Small intestine (tissue), 7 donors: ENCODE measurements at regions not wholly inside any gene's neighbourhood (a gene's known extent, or its start where the extent isn't known, plus 50 kb on each side); places are given as distances from the start of the nearest gene placed in this dataset.

ENCODE experiments used
- DNase-seq, 2 donors: peaks; one replicate each; pipeline versions ENCODE4 v3.0.0 to v3.0.0-alpha.2; 2013
- FAIRE-seq: peaks from 2 replicates; lab custom pipeline; 2012; peaks lifted over from hg19 to GRCh38; lab: Jason Lieb, UNC
- H3K27ac ChIP-seq, 3 donors: one replicate each; pipeline ENCODE4 v1.5.1; 2013; ENCODE audit warnings: low read length in 2 of 3, mild to moderate bottlenecking in 2 of 3, control low read depth in 1 of 3, inconsistent platforms in 1 of 3, low read depth in 1 of 3, moderate library complexity in 1 of 3
- H3K27me3 ChIP-seq, 3 donors: one replicate each; pipeline ENCODE4 v1.6.1; 2013; ENCODE audit warnings: low read length in 3 of 3, inconsistent platforms in 1 of 3; ENCODE audit not compliant: control insufficient read depth in 3 of 3, insufficient read depth in 3 of 3
- H3K36me3 ChIP-seq, 3 donors: one replicate each; pipeline ENCODE4 v1.6.1; 2013; ENCODE audit warnings: low read length in 3 of 3, inconsistent platforms in 1 of 3, low read depth in 1 of 3, mild to moderate bottlenecking in 1 of 3, moderate library complexity in 1 of 3; ENCODE audit not compliant: control insufficient read depth in 3 of 3, insufficient read depth in 2 of 3
- H3K4me1 ChIP-seq, 3 donors: one replicate each; pipeline ENCODE4 v1.6.1; 2013; ENCODE audit warnings: low read length in 2 of 3, inconsistent platforms in 1 of 3, low read depth in 1 of 3, mild to moderate bottlenecking in 1 of 3, moderate library complexity in 1 of 3; ENCODE audit not compliant: control insufficient read depth in 3 of 3, insufficient read depth in 2 of 3
- H3K4me3 ChIP-seq, 3 donors: one replicate each; pipeline ENCODE4 v1.5.1; 2013; ENCODE audit warnings: low read length in 3 of 3, control low read depth in 1 of 3, inconsistent platforms in 1 of 3, low read depth in 1 of 3, mild to moderate bottlenecking in 1 of 3, moderate library complexity in 1 of 3
- H3K9me3 ChIP-seq, 2 donors: one replicate each; pipeline ENCODE4 v1.6.1; 2013; ENCODE audit warnings: low read depth in 1 of 2, low read length in 1 of 2; ENCODE audit not compliant: control insufficient read depth in 2 of 2, insufficient read depth in 1 of 2
- WGBS, 3 donors: extraction: QIAGEN DNeasy Blood & Tissue Kit; methylation state at CpG; one replicate each; pipeline ENCODE4 v1.1.7; 2013; 5-methylcytosine and 5-hydroxymethylcytosine counted together
- donor health status: healthy with polysubstance abuse.
- donor health status: control.
- donor health status: control.
- donor health status: Bipolar disorder and iron deficiency.
- donor health status: healthy.

GRCh38 chr5:153159616-153160015 is 330.9 kb upstream of the GRIA1 start:
- Histone ChIP-seq H3K4me1 (no peaks in the 10 kb centered on the region), H3K4me3 (no peak overlapping the region), H3K27ac (no peak overlapping the region), H3K9me3 (no peaks in the 10 kb centered on the region), H3K27me3 (no peaks in the 10 kb centered on the region), H3K36me3 (no peaks in the 10 kb centered on the region)
- FAIRE-seq, result no peak
- no peak for DNase-seq
- 32 to 52% (median 38%) methylated on average over 3 of the region's 3 CpGs for WGBS, 3 donors

GRCh38 chr5:153168241-153168640 is 322.2 kb upstream of the GRIA1 start:
- DNase-seq, result no peak
- Histone ChIP-seq H3K4me1 (no peaks in the 10 kb centered on the region), H3K4me3 (no peak overlapping the region), H3K36me3 (no peaks in the 10 kb centered on the region), H3K9me3 (no peaks in the 10 kb centered on the region), H3K27me3 (no peaks in the 10 kb centered on the region), H3K27ac (no peak overlapping the region)
- no peak for FAIRE-seq
- WGBS, 3 donors, result 81 to 90% (median 85%) methylated on average over 1 of the region's 1 CpG

- no peak for DNase-seq
- WGBS, 3 donors, result 90 to 95% (median 92%) methylated on average over 1 of the region's 1 CpG
- Histone ChIP-seq H3K27me3 (no peaks in the 10 kb centered on the region), H3K27ac (no peak overlapping the region), H3K4me3 (no peak overlapping the region), H3K4me1 (no peaks in the 10 kb centered on the region), H3K36me3 (no peaks in the 10 kb centered on the region), H3K9me3 (peaks cover 0 to 2% of the 10 kb centered on the region in 2 donors)
- no peak for FAIRE-seq
Observed at GRCh38 chr5:153187503-153187902, 303.0 kb upstream of the GRIA1 start.

GRCh38 chr5:153206361-153206760 is 284.1 kb upstream of the GRIA1 start:
- Histone ChIP-seq H3K36me3 (no peaks in the 10 kb centered on the region), H3K27me3 (no peaks in the 10 kb centered on the region), H3K4me1 (no peaks in the 10 kb centered on the region), H3K9me3 (no peaks in the 10 kb centered on the region), H3K27ac (no peak overlapping the region), H3K4me3 (no peak overlapping the region)
- no peak for FAIRE-seq
- 61 to 63% (median 62%) methylated on average over 3 of the region's 3 CpGs for WGBS, 3 donors
- no peak for DNase-seq

GRCh38 chr5:153209016-153209415 is 281.5 kb upstream of the GRIA1 start:
- 84 to 87% (median 87%) methylated on average over 3 of the region's 3 CpGs for WGBS, 3 donors
- FAIRE-seq (no peak), DNase-seq (no peak)
- H3K4me3 ChIP-seq, result no peak overlapping the region
- H3K4me1 ChIP-seq, result no peaks in the 10 kb centered on the region
- H3K9me3 ChIP-seq, result no peaks in the 10 kb centered on the region
- no peaks in the 10 kb centered on the region for H3K36me3 ChIP-seq
- no peaks in the 10 kb centered on the region for H3K27me3 ChIP-seq
- no peak overlapping the region for H3K27ac ChIP-seq

- Histone ChIP-seq H3K36me3 (no peaks in the 10 kb centered on the region), H3K27me3 (no peaks in the 10 kb centered on the region), H3K27ac (no peak overlapping the region), H3K9me3 (peaks cover under 1 to 5% of the 10 kb centered on the region in 2 donors), H3K4me1 (no peaks in the 10 kb centered on the region), H3K4me3 (no peak overlapping the region)
- no peak for FAIRE-seq
- no peak for DNase-seq
- 63 to 93% (median 72%) methylated on average over 2 of the region's 2 CpGs for WGBS, 3 donors
Observed at GRCh38 chr5:153209687-153210086, 280.8 kb upstream of the GRIA1 start.

GRCh38 chr5:153211076-153211475 is 279.4 kb upstream of the GRIA1 start:
- FAIRE-seq, result no peak
- no peak overlapping the region for H3K4me3 ChIP-seq
- 18 to 48% (median 22%) methylated on average over 4 of the region's 4 CpGs for WGBS, 3 donors
- DNase-seq, result no peak
- no peak overlapping the region for H3K27ac ChIP-seq
- no peaks in the 10 kb centered on the region for H3K36me3 ChIP-seq
- H3K4me1 ChIP-seq, result no peaks in the 10 kb centered on the region
- H3K27me3 ChIP-seq, result no peaks in the 10 kb centered on the region
- H3K9me3 ChIP-seq, result peaks cover 5 to 6% of the 10 kb centered on the region in 2 donors

- no peaks in the 10 kb centered on the region for H3K27me3 ChIP-seq
- WGBS, 3 donors, result 77 to 88% (median 79%) methylated on average over 3 of the region's 3 CpGs
- H3K36me3 ChIP-seq, result no peaks in the 10 kb centered on the region
- FAIRE-seq, result no peak
- H3K4me3 ChIP-seq, result no peak overlapping the region
- no peaks in the 10 kb centered on the region for H3K4me1 ChIP-seq
- H3K9me3 ChIP-seq, result peaks cover 5 to 6% of the 10 kb centered on the region in 2 donors
- no peak for DNase-seq
- no peak overlapping the region for H3K27ac ChIP-seq
Observed at GRCh38 chr5:153212471-153212870, 278.0 kb upstream of the GRIA1 start.

GRCh38 chr5:153222936-153223335 is 267.5 kb upstream of the GRIA1 start:
- Histone ChIP-seq H3K36me3 (no peaks in the 10 kb centered on the region), H3K4me1 (no peaks in the 10 kb centered on the region), H3K4me3 (no peak overlapping the region), H3K27ac (no peak overlapping the region), H3K9me3 (no peaks in the 10 kb centered on the region), H3K27me3 (no peaks in the 10 kb centered on the region)
- DNase-seq (no peak), FAIRE-seq (no peak)
